ENCODE measurements at regions not wholly inside any gene's neighbourhood (a gene's known extent, or its start where the extent isn't known, plus 50 kb on each side); places are given as distances from the start of the nearest gene placed in this dataset.
A peak's percentile ranks its signal among the peaks of the same experiment; 100 is the strongest.

GRCh38 chr10:17516376-17516775 lies 62.0 kb upstream of the ST8SIA6 start:
- TF ChIP-seq CTCF (IDR thresholded peaks at IDR 0.05) = no peak

DNA sequence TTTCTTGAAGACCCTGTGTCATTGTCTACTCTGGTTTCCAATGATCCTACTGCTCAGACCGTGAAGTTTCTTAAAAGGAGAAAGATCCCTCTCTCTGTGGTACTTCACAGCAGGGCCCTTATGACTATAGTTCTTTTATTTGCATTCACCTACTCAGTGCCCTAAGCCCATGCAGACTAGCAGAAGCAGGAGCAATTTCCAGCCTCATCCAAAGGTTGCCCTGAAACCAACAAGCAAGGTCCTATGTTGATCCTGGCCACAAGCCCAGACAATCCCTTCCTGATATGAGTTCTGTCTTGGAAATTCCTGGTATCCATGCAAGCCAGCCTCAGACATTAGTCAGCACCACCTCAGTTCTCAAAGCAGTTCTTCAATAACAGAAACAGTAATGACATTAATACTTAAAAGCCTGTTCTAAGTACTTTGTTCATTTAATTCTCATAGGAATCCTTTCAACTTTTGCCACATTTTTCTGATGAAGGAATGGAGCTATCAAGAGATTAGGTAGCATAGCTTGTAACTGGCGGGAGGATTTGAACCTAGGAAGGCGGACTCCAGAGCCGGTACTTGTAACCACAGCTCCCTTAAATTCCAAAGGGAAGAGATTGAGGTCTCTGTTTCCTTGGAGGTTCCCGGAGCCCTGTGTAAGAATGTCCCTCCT lies 58.1 kb upstream of the ST8SIA6 start:
- Histone ChIP-seq H3K36me3 (no peaks in the 10 kb centered on the region), H3K4me3 (no peak overlapping the region), H3K27me3 (no peaks in the 10 kb centered on the region), H3K27ac (no peak overlapping the region), H3K4me1 (peaks cover 0 to 3% of the 10 kb centered on the region in 2 donors), H3K9me3 (no peaks in the 10 kb centered on the region)
- DNase-seq (ENCODE audit: low spot score in 2 of 2) = peak in 1 of 2 donors; percentile 79
- intact Hi-C loops (cut with DNase I) = no loop called here
- TF ChIP-seq CTCF (IDR thresholded peaks at IDR 0.05) = no peak

More at GRCh38 chr10:17516376-17516775, 62.0 kb upstream of the ST8SIA6 start:
- H3K27me3 ChIP-seq = no peaks in the 10 kb centered on the region
- H3K4me3 ChIP-seq = no peak overlapping the region
- H3K36me3 ChIP-seq = no peaks in the 10 kb centered on the region
- H3K27ac ChIP-seq = no peak overlapping the region
- intact Hi-C loops (cut with DNase I) = no loop called here
- peaks cover 0 to 3% of the 10 kb centered on the region in 2 donors for H3K4me1 ChIP-seq
- DNase-seq (ENCODE audit: low spot score in 2 of 2) = no peak
- no peaks in the 10 kb centered on the region for H3K9me3 ChIP-seq

DNA sequence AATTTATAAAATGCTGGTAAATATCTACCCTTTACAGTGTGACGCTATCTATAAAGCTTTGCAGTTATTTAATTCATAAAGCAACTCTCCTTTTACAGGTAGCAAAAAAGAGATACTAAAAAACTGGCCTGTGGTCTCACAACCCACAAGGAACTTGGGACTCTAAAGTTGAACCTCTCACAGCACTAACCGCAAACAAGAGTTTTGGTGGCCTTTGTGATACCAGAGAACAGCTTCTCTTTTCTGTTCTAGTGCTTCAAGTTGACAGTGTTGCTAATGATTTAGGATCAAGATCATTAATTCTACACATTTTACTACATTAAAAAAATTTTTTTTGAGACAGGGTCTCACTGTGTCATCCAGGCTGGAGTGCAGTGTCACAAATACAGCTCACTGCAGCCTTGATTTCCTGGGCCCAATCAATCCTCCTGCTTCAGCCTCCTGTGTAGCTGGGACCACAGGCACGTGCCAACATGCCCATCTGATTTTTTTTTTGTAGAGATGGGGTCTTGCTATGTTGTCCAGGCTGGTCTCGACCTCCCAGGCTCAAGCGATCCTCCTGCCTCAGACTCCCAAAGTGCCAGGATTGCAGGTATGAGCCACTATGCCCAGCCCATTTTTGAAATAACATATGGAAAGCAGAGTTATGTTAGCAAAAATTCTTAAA lies 56.0 kb upstream of the ST8SIA6 start:
- Histone ChIP-seq H3K4me1 (peaks cover 0 to 3% of the 10 kb centered on the region in 2 donors), H3K9me3 (no peaks in the 10 kb centered on the region), H3K36me3 (no peaks in the 10 kb centered on the region), H3K27me3 (no peaks in the 10 kb centered on the region), H3K4me3 (no peak overlapping the region), H3K27ac (no peak overlapping the region)
- DNase-seq (ENCODE audit: low spot score in 2 of 2) = no peak
- intact Hi-C loops (cut with DNase I) = no loop called here
- no peak for TF ChIP-seq CTCF (IDR thresholded peaks at IDR 0.05)

DNA sequence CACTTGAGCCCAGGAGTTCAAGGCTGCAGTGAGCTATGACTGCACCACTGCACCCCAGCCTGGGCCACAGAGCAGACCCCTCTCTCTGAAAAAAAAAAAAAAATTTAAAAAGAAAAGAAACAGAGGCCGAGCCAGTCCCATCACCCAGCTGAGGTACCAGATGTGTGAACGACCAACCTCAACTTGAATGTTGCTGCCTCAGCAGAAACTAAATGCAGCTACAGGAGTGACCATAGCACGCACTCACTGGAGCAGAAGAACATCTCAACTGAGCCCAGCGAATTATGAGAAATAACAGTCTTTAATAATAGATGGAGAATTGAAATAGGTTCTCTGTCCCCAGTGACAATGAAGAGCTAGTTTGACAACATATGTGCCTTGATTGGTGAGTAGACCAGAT lies 53.1 kb upstream of the ST8SIA6 start:
- intact Hi-C loops (cut with DNase I) = no loop called here
- Histone ChIP-seq H3K4me3 (no peak overlapping the region), H3K36me3 (no peaks in the 10 kb centered on the region)

DNA sequence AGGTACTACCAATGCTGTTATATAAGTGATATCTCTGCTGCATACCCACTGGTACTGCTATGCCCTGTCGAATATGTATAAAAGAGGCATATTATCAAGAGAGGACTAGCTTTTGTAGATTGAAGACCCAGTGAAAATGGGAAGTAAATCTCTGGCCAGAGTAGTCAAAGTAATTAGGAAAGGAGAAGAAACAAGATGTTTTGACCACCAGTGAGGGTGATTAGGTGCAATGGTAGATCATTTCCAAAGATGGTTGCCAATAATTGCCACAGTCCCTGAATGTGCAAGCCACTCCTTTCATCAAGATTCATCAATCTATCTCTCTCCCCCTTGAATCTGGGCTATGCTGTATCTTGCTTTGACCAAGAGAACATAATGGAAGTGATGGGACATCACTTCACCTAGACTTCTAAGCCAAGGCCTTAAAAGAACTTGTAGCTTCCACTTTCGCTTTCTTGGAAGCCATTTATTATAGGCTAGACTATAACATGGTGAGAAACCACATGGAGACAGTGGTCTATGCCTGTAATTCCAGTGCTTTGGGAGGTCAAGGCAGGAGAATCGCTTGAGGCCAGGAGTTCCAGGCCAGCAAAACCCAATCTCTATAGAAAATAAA lies 52.6 kb upstream of the ST8SIA6 start:
- no peaks in the 10 kb centered on the region for H3K9me3 ChIP-seq
- intact Hi-C loops (cut with DNase I) = no loop called here
- H3K27ac ChIP-seq = no peak overlapping the region
- no peaks in the 10 kb centered on the region for H3K27me3 ChIP-seq
- no peak overlapping the region for H3K4me3 ChIP-seq
- TF ChIP-seq CTCF (IDR thresholded peaks at IDR 0.05) = no peak
- DNase-seq (ENCODE audit: low spot score in 2 of 2) = no peak
- no peaks in the 10 kb centered on the region for H3K36me3 ChIP-seq
- no peaks in the 10 kb centered on the region for H3K4me1 ChIP-seq

More for the DNA sequence above, 53.1 kb upstream of the ST8SIA6 start:
- Histone ChIP-seq H3K9me3 (no peaks in the 10 kb centered on the region), H3K27me3 (no peaks in the 10 kb centered on the region), H3K27ac (no peak overlapping the region), H3K4me1 (peaks cover 0 to under 1% of the 10 kb centered on the region in 2 donors)
- no peak for TF ChIP-seq CTCF (IDR thresholded peaks at IDR 0.05)
- DNase-seq (ENCODE audit: low spot score in 2 of 2) = no peak

Data from ascending aorta (tissue), 2 donors.